Upper lobe of left lung (tissue), 6 donors: ENCODE measurements at regions not wholly inside any gene's neighbourhood (a gene's known extent, or its start where the extent isn't known, plus 50 kb on each side); places are given as distances from the start of the nearest gene placed in this dataset.

Source experiments
- ATAC-seq, 2 donors: fragments of 200-7000 bp; cut with Tn5 transposase; one replicate each; pipeline ENCODE4 v1.9.1; 2022; ENCODE audit warnings: mild to moderate bottlenecking in 2 of 2, moderate library complexity in 2 of 2; ENCODE audit not compliant: low FRiP score in 2 of 2
- DNase-seq, 2 donors: peaks; one replicate each; pipeline ENCODE4 v3.0.0-alpha.2; 2019 to 2020
- H3K27ac ChIP-seq, 4 donors: fragments of 200-600 bp; sonication (generic); one replicate each; pipeline ENCODE4 v1.5.1; 2016 to 2019
- H3K27me3 ChIP-seq, 4 donors: fragments of 200-600 bp; sonication (generic); one replicate each; pipeline ENCODE4 v1.5.1; 2017 to 2019
- H3K36me3 ChIP-seq, 4 donors: fragments of 200-600 bp; sonication (generic); one replicate each; pipeline ENCODE4 v1.5.1; 2016 to 2019
- H3K4me1 ChIP-seq, 4 donors: fragments of 200-600 bp; sonication (generic); one replicate each; pipeline ENCODE4 v1.5.1; 2018 to 2019
- H3K4me3 ChIP-seq, 4 donors: fragments of 200-600 bp; sonication (generic); one replicate each; pipeline ENCODE4 v1.5.1; 2017 to 2019; ENCODE audit warnings: mild to moderate bottlenecking in 2 of 4, moderate library complexity in 1 of 4
- H3K9me3 ChIP-seq, 4 donors: fragments of 200-600 bp; sonication (generic); one replicate each; pipeline ENCODE4 v1.5.1; 2018 to 2019
- CTCF ChIP-seq, 6 experiments: fragments of 450-650 bp in 4 of 6; fragments of 200-600 bp in 2 of 6; sonication (generic) in 2 of 6; IDR thresholded peaks; one replicate each; pipeline ENCODE4 v1.5.1; 2016 to 2019; ENCODE audit warnings: antibody characterized with exemption in 6 of 6
- EP300 ChIP-seq, 4 donors: sonication (generic); formaldehyde crosslinking; IDR thresholded peaks; one replicate each; pipeline ENCODE4 v1.5.1; 2017; ENCODE audit warnings: antibody characterized with exemption in 4 of 4, control low read depth in 2 of 4
- POLR2A ChIP-seq, 4 donors: fragments of 450-650 bp; IDR thresholded peaks; one replicate each; pipeline ENCODE4 v1.5.1; 2016 to 2017; ENCODE audit warnings: antibody characterized with exemption in 4 of 4, mild to moderate bottlenecking in 2 of 4
- POLR2AphosphoS5 ChIP-seq, 2 donors: sonication (generic); formaldehyde crosslinking; IDR thresholded peaks; one replicate each; pipeline ENCODE4 v1.5.1; 2017; ENCODE audit warnings: antibody characterized with exemption in 2 of 2
- WGBS, 2 donors: methylation state at CpG; one replicate each; pipeline ENCODE4 v1.1.5; 2017 to 2018; 5-methylcytosine and 5-hydroxymethylcytosine counted together
- donor health status: DM: no; HTN: no; CAD: no; lungs with moderate emphysema.
- donor health status: DM: no; HTN: yes; CAD: no; lungs with severe emphysema.

- Histone ChIP-seq H3K9me3 (no peaks in the 10 kb centered on the region), H3K4me1 (no peaks in the 10 kb centered on the region), H3K27ac (no peak overlapping the region), H3K27me3 (no peaks in the 10 kb centered on the region), H3K36me3 (no peaks in the 10 kb centered on the region), H3K4me3 (no peak overlapping the region)
- WGBS, 2 donors = 60 to 93% methylated on average over 3 of the region's 3 CpGs
- ATAC-seq (no peak), DNase-seq (no peak)
- no peak for TF ChIP-seq CTCF (IDR thresholded peaks at IDR 0.05)
- no peak for TF ChIP-seq POLR2AphosphoS5 (IDR thresholded peaks at IDR 0.05)
- TF ChIP-seq POLR2A (IDR thresholded peaks at IDR 0.05) = no peak
- TF ChIP-seq EP300 (IDR thresholded peaks at IDR 0.05) = no peak
Measured at GRCh38 chr6:80946402-80946801, 806.1 kb downstream of the TENT5A start.

- no peaks in the 10 kb centered on the region for H3K36me3 ChIP-seq
- H3K27ac ChIP-seq = no peak overlapping the region
Measured at GRCh38 chr6:80942911-80943310, 809.6 kb downstream of the TENT5A start.

GRCh38 chr6:80940976-80941375, 811.5 kb downstream of the TENT5A start:
- Histone ChIP-seq H3K27ac (no peak overlapping the region), H3K4me1 (no peaks in the 10 kb centered on the region), H3K9me3 (peaks cover 0 to 5% (median 0%) of the 10 kb centered on the region in 4 donors), H3K27me3 (no peaks in the 10 kb centered on the region), H3K36me3 (no peaks in the 10 kb centered on the region), H3K4me3 (no peak overlapping the region)
- 73 to 95% methylated on average over 1 of the region's 1 CpG for WGBS, 2 donors
- TF ChIP-seq EP300 (IDR thresholded peaks at IDR 0.05) (no peak), CTCF (IDR thresholded peaks at IDR 0.05) (no peak), POLR2AphosphoS5 (IDR thresholded peaks at IDR 0.05) (no peak), POLR2A (IDR thresholded peaks at IDR 0.05) (no peak)
- DNase-seq = no peak
- no peak for ATAC-seq

More at GRCh38 chr6:80942911-80943310, 809.6 kb downstream of the TENT5A start:
- H3K4me1 ChIP-seq = no peaks in the 10 kb centered on the region
- no peak for ATAC-seq
- whole genome bisulfite sequencing, 2 donors = 88 to 94% methylated on average over 1 of the region's 1 CpG
- no peak overlapping the region for H3K4me3 ChIP-seq
- H3K9me3 ChIP-seq = no peaks in the 10 kb centered on the region
- no peaks in the 10 kb centered on the region for H3K27me3 ChIP-seq
- DNase-seq = no peak
- TF ChIP-seq CTCF (IDR thresholded peaks at IDR 0.05) (no peak), POLR2A (IDR thresholded peaks at IDR 0.05) (no peak), EP300 (IDR thresholded peaks at IDR 0.05) (no peak), POLR2AphosphoS5 (IDR thresholded peaks at IDR 0.05) (no peak)

- Histone ChIP-seq H3K27ac (no peak overlapping the region), H3K9me3 (peaks cover 0 to 5% (median 0%) of the 10 kb centered on the region in 4 donors), H3K4me1 (no peaks in the 10 kb centered on the region), H3K36me3 (no peaks in the 10 kb centered on the region), H3K4me3 (no peak overlapping the region), H3K27me3 (no peaks in the 10 kb centered on the region)
- no peak for TF ChIP-seq EP300 (IDR thresholded peaks at IDR 0.05)
- no peak for TF ChIP-seq POLR2AphosphoS5 (IDR thresholded peaks at IDR 0.05)
- no peak for TF ChIP-seq POLR2A (IDR thresholded peaks at IDR 0.05)
- TF ChIP-seq CTCF (IDR thresholded peaks at IDR 0.05) = no peak
- ATAC-seq = no peak
- WGBS, 2 donors = 52 to 62% methylated on average over 1 of the region's 1 CpG
- peak in 1 of 2 donors; percentile 0 for DNase-seq
Measured at GRCh38 chr6:80940571-80940970, 811.9 kb downstream of the TENT5A start.

GRCh38 chr6:80939898-80940297, 812.6 kb downstream of the TENT5A start:
- no peaks in the 10 kb centered on the region for H3K27me3 ChIP-seq
- ATAC-seq (no peak), DNase-seq (no peak)
- peaks cover 0 to 5% (median 0%) of the 10 kb centered on the region in 4 donors for H3K9me3 ChIP-seq
- H3K36me3 ChIP-seq = no peaks in the 10 kb centered on the region
- TF ChIP-seq POLR2A (IDR thresholded peaks at IDR 0.05) (no peak), POLR2AphosphoS5 (IDR thresholded peaks at IDR 0.05) (no peak)
- no peak overlapping the region for H3K4me3 ChIP-seq
- H3K4me1 ChIP-seq = no peaks in the 10 kb centered on the region
- no peak overlapping the region for H3K27ac ChIP-seq
